GM21423 (cell line): ENCODE measurements at regions not wholly inside any gene's neighbourhood (a gene's known extent, or its start where the extent isn't known, plus 50 kb on each side); places are given as distances from the start of the nearest gene placed in this dataset.
"Not testable (repeated sequence)": the region's sequence is repeated elsewhere in the genome, so short reads cannot be mapped to it uniquely, and the experiment has no call there.

Experiments used
- ATAC-seq: cut with Tn5 transposase; IDR thresholded peaks from one replicate; pipeline ENCODE4 v1.9.1; 2021; ENCODE audit warnings: mild to moderate bottlenecking, moderate library complexity; ENCODE audit not compliant: unreplicated experiment

DNA sequence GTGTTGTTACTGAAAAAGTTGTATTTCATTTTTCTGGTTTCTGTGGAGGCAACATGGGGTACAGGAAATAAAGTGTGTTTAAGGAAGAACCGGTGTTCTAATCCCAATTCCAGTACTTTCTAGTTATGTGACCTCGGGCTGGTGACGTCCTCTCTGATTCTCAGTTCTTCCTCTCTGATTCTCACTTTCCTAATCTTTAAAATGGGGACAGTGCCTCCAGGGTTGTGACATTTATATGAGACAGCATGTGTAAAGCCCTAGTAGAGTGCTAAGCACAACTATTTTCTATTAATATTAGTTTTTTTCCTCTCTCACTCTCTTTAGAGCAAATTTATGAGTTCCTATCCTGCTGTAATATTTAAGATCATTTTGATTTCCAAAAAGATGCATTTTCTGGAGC lies 50.9 kb upstream of the PTPDC1 start:
- no peak for ATAC-seq

DNA sequence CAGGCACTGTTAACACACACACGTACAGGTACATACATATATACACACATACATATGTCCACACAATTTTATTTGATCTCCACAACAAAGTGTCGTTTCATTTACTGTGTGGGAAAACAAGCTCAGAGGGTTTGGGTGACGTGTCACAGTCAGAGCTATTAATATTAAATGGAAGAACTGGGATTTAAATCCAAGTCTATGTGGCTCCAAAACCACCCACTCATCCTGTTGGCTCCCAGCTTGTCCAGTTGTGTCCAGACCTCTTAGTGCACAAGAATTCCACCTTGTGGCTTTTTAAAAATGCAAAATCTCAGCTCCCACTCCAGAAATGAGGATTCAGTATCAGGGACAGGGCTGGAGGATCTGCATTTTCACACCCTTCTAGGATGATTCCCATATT lies 52.3 kb upstream of the PTPDC1 start:
- no peak for ATAC-seq

DNA sequence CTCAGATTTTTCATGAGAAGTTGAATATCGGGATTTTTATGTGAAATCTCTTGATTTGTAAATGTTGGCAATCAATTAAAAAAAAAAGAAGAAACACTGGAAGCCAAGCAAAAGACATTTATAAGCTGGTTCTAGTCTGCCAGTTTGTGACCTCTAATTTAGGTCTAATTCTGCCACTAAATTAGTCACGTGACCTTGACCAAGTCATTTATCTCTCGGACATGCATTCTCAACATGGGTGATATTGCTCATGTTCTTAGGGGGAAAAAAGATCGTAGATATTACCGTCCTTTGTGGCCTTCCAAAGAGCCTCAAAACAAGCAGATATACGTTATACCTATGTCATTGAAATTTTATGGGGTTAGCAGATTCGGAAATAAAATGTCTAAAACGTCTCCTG lies 52.9 kb upstream of the PTPDC1 start:
- no peak for ATAC-seq

DNA sequence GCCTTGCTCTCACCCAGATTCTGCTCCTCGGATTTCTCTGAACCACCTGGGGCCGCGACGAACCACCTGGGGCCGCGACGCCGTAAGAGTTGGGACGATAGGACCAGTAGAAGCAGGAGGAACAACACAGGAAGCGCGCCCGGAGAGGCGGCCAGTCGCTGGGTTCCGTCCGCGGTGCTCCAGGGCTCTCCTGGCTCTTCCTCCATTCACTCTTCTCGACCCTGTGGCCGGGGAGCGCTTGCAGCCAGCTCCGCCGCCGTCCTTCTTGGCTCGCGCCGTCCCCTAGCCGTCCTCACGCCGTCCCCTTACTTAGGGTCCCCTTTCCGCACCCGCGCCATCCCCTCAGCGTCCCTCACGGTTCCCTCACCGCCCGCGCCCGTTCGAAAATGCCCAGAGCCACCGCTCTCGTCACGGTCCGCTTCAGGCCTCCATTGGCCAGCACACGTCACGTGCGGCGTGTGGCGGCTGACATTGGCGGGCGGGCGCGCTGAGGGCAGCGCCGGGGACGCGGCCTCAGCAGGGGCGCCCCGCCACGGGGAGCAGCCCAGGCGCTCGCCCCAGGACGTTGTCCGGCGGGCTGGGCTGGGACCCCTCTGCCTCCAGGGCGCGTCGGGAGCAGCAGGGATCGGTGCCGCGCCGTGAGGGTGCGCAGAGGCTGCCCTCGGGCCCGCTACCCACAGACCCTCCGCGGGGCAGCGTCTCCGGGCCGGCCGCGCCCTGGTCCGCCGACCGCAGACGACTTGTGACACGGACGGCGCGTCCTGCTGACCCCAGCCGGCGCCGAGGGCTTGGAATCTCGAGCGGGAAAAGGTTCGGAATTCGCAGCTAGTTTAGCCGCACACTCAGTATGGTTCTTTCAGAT lies 53.7 kb upstream of the PTPDC1 start:
- peak; percentile 99 for ATAC-seq

DNA sequence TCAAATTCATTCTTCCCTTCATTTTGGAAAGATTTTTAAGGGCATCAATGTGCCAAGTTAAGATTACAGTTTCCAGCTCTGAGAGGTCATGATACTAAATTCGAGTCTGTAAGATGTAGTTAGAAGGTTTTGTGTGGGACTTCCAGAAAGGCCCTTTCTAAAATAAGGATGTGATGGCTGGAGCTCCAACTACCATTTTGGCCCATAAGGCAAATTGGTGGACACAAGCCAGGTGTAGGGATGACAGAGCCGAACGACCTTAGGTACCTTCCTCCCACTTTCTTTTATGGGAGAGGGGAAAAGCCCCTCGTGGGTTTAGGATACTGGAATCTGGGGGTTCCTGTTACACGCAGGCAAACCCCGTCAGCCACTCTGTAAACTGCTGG lies 54.3 kb upstream of the PTPDC1 start:
- no peak for ATAC-seq

DNA sequence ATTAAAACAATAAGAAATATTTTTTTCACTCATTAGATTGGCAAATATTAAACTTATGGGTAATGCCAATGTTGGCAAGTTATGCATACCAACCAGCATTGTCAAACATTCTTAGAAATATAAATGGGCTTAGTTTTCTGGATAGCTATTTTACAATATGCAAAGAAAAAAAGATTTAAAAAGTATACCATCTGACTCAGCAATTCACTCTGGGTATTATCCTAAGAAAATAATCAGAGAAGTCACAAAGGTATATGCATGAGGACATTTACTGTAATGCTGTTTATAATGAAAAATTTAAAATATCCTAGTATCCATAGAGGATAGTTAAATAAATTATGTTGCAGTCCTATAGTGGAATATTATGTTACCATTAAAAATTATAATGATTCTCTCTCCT lies 57.4 kb upstream of the PTPDC1 start:
- ATAC-seq = no peak

DNA sequence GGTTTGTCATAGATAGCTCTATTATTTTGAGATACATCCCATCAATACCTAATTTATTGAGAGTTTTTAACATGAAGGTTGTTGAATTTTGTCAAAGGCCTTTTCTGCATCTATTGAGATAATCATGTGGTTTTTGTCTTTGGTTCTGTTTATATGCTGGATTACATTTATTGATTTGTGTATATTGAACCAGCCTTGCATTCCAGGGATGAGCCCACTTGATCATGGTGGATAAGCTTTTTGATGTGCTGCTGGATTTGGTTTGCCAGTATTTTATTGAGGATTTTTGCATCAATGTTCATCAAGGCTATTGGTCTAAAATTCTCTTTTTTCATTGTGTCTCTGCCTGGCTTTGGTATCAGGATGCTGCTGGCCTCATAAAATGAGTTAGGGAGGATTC lies 61.8 kb upstream of the PTPDC1 start:
- ATAC-seq = not testable (repeated sequence)

DNA sequence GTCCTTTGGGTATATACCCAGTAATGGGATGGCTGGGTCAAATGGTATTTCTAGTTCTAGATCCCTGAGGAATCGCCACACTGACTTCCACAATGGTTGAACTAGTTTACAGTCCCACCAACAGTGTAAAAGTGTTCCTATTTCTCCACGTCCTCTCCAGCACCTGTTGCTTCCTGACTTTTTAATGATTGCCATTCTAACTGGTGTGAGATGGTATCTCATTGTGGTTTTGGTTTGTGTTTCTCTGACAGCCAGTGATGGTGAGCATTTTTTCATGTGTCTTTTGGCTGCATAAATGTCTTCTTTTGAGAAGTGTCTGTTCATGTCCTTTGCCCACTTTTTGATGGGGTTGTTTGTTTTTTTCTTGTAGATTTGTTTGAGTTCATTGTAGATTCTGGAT lies 63.4 kb upstream of the PTPDC1 start:
- not testable (repeated sequence) for ATAC-seq

DNA sequence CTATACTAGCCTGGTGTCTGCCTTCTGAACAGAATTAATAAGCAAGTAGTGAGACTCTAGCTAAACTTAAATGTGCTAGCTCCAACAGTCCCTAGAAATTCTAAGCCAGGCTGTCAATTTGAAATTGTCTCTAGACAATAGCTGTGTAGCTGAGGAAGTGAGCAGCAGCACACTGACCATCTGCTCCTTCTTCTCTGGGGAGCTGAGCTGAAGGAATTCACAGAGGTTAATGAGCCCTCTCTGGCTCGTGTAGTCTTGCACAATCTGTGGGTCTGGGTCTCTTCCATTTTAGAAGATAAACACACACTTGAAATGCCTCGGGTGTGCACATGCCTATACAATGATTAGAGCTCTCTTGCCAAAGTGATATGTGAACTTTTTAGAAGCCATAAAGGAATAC lies 63.5 kb upstream of the BARX1 start:
- ATAC-seq = no peak

DNA sequence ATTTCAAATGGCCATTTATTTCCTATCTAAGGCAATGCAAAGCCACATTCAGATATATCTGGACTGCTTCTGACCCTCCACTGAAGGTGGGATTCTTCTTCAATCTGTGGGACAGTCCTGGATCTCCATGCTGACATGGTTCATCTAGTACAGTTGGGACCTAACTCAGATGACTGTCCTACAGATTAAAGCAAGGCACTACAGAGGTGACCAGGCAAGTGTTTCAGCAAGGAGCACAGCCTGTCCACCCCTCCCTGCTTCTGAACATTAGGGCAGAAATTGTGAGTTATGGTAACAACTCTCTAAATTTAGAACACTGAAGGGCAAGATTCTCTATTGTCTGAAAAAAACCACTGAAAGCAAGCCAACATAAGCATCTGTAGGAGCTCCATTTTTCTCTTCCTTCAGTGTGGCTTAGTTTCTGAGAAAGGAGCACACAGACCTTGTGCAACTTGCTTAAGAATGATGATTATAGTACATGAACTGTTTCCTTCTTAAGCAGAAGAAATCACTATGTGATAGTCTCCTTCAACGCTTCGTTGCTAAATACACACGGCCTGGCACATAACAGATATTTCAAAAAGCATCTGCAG lies 62.9 kb upstream of the BARX1 start:
- ATAC-seq = no peak

DNA sequence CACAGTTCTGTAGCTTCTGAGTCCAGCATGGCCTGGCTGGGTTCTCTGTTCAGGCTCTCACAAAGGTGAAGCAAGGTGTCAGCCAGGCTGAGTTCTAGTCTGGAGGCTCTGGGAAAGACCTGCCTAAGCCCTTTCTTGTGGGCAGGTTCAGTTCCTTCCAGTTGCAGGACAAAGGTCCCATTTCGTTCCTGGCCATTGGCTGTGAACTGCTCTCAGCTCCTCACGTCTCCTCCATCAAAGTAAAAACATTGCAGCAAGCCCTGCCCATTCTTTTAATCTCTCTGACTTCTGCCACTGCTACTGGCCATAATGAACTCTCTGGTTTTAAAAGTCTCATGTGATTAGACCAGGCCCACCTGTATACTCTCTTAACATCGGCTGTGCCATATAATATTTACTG lies 61.6 kb upstream of the BARX1 start:
- no peak for ATAC-seq

DNA sequence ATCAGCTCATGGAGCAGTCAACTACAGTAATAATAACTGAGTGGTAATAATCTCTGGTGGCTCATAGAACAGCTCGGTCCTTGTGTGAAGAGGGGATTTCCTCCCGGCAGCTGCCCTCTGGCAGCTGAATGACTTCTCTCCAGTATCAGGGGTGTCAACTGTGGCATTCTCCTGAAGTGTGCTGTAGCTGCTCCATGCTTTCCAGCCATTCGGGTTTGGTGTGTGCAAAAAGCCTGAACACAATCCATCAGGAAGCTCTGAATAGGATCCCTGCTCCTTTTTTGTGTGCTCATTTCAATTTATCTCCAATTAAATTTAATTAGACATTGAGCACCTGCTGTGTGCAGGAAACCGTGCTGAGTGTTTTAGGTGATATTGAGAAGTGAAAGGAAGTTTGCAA lies 59.8 kb upstream of the BARX1 start:
- ATAC-seq = no peak

DNA sequence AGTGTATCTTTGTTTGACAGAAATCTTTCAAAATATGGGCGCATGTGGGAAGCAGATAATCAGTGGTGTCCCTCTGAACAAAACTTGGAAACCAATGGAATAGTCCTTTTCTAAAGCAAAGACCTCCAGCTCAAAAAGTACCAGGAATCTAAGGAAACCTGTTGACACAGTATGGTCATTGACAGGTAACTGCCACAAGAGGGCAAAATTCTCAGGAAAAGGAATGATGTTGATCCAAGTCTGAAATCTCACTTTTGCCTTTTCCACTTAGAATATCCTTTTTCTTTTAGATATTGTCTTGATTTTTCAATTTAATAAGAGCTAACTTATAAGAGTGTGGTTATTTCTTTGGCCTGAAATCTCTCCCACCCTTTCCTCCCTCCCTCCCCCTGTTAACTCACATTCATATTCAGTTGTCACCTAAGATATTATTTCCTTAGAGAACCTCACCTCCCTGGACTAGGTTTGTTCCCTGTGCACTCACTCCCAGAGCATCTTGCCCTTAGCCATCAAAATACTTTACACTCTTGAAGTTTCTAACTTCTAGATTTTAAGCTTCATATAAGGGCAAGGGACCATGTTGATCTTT lies 59.0 kb upstream of the BARX1 start:
- ATAC-seq = no peak

DNA sequence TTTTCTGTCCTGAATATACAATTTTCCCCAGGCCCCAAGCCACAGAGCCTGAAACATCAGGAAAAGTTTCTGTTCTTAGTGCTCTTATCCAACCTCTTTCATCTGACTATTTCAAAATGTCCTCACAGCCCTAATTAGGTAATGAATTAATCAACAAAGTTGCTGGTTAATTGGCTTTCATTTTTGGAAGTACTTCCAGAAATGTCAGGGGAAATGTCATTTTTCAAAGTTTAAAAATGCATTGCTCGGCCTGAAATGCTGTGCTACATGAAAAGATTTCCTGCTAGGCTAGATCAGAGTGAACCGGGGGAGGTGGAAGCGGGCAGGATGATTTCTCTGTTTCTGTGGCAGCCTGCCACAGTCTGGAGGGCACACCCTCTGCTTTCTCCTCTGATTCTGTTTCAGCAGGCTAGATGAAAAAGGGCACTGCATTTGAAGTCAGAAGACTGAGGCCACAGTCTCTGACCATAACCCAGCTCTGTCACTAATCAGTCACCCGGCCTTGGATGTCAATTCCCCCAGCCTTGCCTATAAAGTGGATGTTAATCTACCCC lies 55.9 kb upstream of the BARX1 start:
- no peak for ATAC-seq

DNA sequence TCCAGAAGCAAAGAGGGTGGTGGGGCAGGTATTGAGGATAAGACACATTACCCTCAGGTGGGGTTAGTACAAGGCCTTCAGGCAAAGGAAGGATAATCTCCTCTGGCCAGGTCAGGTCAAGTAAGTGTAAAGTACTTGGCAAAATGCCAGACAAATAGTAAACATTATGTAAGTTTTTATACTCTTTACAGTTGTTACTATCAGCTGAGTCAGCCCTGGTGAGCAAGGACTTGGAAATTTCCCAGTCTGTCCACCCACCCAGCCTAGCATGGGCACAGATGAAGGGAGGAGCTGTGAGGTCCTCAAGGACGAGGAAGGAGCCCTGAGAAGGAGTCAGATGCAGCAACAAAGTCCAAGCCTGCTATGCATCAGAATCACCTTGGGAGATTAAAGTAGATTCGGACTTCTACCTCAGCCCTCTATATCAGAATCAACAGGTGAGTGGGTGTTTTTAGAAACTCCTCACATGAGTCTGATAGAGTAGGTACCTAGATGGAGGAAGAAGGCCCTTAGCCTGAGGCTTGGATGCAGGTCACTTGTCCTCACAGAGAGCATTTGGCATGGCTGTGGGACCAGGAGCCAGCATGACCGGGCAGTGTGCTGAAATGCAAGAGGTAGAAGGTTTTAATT lies 50.2 kb upstream of the BARX1 start:
- ATAC-seq = no peak
